ENCODE measurements at regions not wholly inside any gene's neighbourhood (a gene's known extent, or its start where the extent isn't known, plus 50 kb on each side); places are given as distances from the start of the nearest gene placed in this dataset.

GRCh38 chr9:108281696-108282095, 574.1 kb downstream of the ACTL7B start:
- Mint-ChIP-seq H3K27me3 (no peaks in the 10 kb centered on the region), H3K4me3 (no peak overlapping the region), H3K9me3 (peaks cover 4% of the 10 kb centered on the region), H3K4me1 (ENCODE audit: low read depth) (no peaks in the 10 kb centered on the region), H3K36me3 (ENCODE audit: low read depth) (no peaks in the 10 kb centered on the region), H3K27ac (no peak overlapping the region)

- Mint-ChIP-seq H3K4me1 (ENCODE audit: low read depth) (no peaks in the 10 kb centered on the region), H3K36me3 (ENCODE audit: low read depth) (no peaks in the 10 kb centered on the region), H3K27me3 (no peaks in the 10 kb centered on the region), H3K9me3 (peaks cover 5% of the 10 kb centered on the region), H3K27ac (no peak overlapping the region), H3K4me3 (no peak overlapping the region)
Measured at GRCh38 chr9:108278341-108278740, 577.4 kb downstream of the ACTL7B start.

DNA sequence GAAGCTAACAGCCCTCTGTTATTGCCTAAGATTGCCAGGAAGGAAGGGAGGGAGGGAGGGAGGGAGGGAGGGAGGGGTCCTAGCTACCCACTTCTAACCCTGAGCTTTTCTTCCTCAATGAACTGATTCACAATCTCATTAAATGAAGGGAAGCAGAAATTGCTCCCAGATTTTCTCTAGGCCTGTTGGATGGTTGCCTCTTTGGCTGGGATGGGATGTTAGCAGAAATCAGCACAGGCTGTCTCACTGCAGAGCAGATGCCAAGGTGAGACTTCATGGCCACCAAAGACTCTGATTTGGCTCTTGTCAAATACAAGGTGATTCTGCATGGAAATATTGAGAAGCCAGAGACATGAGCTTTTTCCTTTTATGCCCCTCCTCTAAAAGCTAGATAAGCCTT, 578.6 kb downstream of the ACTL7B start:
- H3K27me3 Mint-ChIP-seq: no peaks in the 10 kb centered on the region
- H3K36me3 Mint-ChIP-seq (ENCODE audit: low read depth): no peaks in the 10 kb centered on the region
- H3K9me3 Mint-ChIP-seq: peaks cover 4% of the 10 kb centered on the region
- no peak overlapping the region for H3K27ac Mint-ChIP-seq
- H3K4me1 Mint-ChIP-seq (ENCODE audit: low read depth): no peaks in the 10 kb centered on the region
- H3K4me3 Mint-ChIP-seq: no peak overlapping the region

- no peaks in the 10 kb centered on the region for H3K27me3 Mint-ChIP-seq
- no peak overlapping the region for H3K27ac Mint-ChIP-seq
- no peaks in the 10 kb centered on the region for H3K4me1 Mint-ChIP-seq (ENCODE audit: low read depth)
- peaks cover 4% of the 10 kb centered on the region for H3K9me3 Mint-ChIP-seq
- no peak overlapping the region for H3K4me3 Mint-ChIP-seq
- no peaks in the 10 kb centered on the region for H3K36me3 Mint-ChIP-seq (ENCODE audit: low read depth)
Measured at GRCh38 chr9:108275906-108276305, 579.9 kb downstream of the ACTL7B start.

DNA sequence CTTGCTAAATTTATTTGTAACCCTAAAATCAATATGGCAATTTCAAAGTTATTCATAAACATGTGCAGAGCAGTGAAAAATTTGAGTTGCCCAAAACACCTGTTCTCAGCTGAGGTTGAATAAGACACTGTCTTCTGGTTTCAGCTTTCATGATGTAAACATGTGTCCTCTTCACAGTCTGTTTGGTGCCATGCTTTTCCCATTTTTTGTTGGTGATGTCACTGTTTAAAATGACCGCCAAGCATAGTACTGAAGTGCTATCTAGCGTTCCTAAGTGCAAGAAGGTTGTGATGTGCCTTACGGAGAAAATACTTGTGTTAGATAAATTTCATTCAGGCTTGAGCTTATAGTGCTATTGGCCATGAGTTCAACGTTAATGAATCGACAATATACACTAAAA, 580.8 kb downstream of the ACTL7B start:
- H3K27ac Mint-ChIP-seq: no peak overlapping the region
- H3K36me3 Mint-ChIP-seq (ENCODE audit: low read depth): no peaks in the 10 kb centered on the region
- H3K4me3 Mint-ChIP-seq: no peak overlapping the region
- no peaks in the 10 kb centered on the region for H3K4me1 Mint-ChIP-seq (ENCODE audit: low read depth)
- H3K9me3 Mint-ChIP-seq: peaks cover 4% of the 10 kb centered on the region
- no peaks in the 10 kb centered on the region for H3K27me3 Mint-ChIP-seq

- H3K36me3 Mint-ChIP-seq (ENCODE audit: low read depth): no peaks in the 10 kb centered on the region
- no peaks in the 10 kb centered on the region for H3K4me1 Mint-ChIP-seq (ENCODE audit: low read depth)
- peaks cover 4% of the 10 kb centered on the region for H3K9me3 Mint-ChIP-seq
- H3K27ac Mint-ChIP-seq: no peak overlapping the region
- H3K4me3 Mint-ChIP-seq: no peak overlapping the region
- no peaks in the 10 kb centered on the region for H3K27me3 Mint-ChIP-seq
Measured at GRCh38 chr9:108273988-108274387, 581.8 kb downstream of the ACTL7B start.

- H3K27ac Mint-ChIP-seq: no peak overlapping the region
- no peaks in the 10 kb centered on the region for H3K36me3 Mint-ChIP-seq (ENCODE audit: low read depth)
- peaks cover 12% of the 10 kb centered on the region for H3K9me3 Mint-ChIP-seq
- H3K4me3 Mint-ChIP-seq: no peak overlapping the region
- no peaks in the 10 kb centered on the region for H3K4me1 Mint-ChIP-seq (ENCODE audit: low read depth)
- no peaks in the 10 kb centered on the region for H3K27me3 Mint-ChIP-seq
Measured at GRCh38 chr9:108272349-108272899, 583.4 kb downstream of the ACTL7B start.

DNA sequence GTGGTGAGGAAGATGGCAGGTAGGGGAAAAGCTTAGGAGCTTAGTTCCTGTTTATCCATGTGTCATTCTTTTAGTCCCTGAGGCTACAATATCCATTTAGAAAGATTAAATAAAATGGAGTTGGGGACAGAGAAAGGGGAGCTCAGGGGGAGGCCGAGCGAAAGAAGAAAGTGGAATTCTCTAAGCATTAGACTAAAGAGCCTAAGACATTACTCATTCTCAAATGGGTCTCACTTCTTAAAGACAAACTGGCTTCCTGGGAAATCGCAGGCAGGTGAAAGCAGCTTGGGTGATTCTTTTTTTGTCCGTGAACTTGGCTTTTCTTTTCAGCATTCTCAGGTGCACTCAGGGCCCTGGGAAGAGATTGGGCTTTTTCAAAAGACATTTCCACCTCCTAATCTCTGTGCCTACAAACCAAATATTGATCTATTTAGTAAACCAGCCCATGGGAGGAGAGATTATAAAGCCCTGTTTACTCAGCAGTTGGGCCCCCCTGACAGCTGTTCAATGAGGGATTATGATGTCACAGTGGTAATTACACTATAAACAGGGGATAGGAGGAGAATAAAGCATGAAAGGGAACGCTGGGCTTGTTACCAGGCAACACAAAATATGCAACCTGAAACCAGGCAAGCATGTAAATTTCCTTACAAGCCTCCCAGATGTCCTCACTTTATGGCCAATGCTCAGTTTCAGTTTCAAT, 584.0 kb downstream of the ACTL7B start:
- H3K9me3 Mint-ChIP-seq: peaks cover 12% of the 10 kb centered on the region
- no peak overlapping the region for H3K4me3 Mint-ChIP-seq
- H3K27me3 Mint-ChIP-seq: no peaks in the 10 kb centered on the region
- H3K4me1 Mint-ChIP-seq (ENCODE audit: low read depth): no peaks in the 10 kb centered on the region
- no peaks in the 10 kb centered on the region for H3K36me3 Mint-ChIP-seq (ENCODE audit: low read depth)
- no peak overlapping the region for H3K27ac Mint-ChIP-seq

- Mint-ChIP-seq H3K9me3 (peaks cover 12% of the 10 kb centered on the region), H3K27ac (no peak overlapping the region), H3K4me3 (no peak overlapping the region), H3K27me3 (no peaks in the 10 kb centered on the region), H3K4me1 (ENCODE audit: low read depth) (no peaks in the 10 kb centered on the region), H3K36me3 (ENCODE audit: low read depth) (no peaks in the 10 kb centered on the region)
Measured at GRCh38 chr9:108271236-108271635, 584.5 kb downstream of the ACTL7B start.

- Mint-ChIP-seq H3K4me3 (no peak overlapping the region), H3K27me3 (no peaks in the 10 kb centered on the region), H3K27ac (no peak overlapping the region), H3K36me3 (ENCODE audit: low read depth) (no peaks in the 10 kb centered on the region), H3K4me1 (ENCODE audit: low read depth) (no peaks in the 10 kb centered on the region), H3K9me3 (peaks cover 12% of the 10 kb centered on the region)
Measured at GRCh38 chr9:108270561-108270960, 585.2 kb downstream of the ACTL7B start.

GRCh38 chr9:108270051-108270450, 585.7 kb downstream of the ACTL7B start:
- Mint-ChIP-seq H3K27me3 (no peaks in the 10 kb centered on the region), H3K4me3 (no peak overlapping the region), H3K27ac (no peak overlapping the region), H3K36me3 (ENCODE audit: low read depth) (no peaks in the 10 kb centered on the region), H3K9me3 (peaks cover 12% of the 10 kb centered on the region), H3K4me1 (ENCODE audit: low read depth) (no peaks in the 10 kb centered on the region)

DNA sequence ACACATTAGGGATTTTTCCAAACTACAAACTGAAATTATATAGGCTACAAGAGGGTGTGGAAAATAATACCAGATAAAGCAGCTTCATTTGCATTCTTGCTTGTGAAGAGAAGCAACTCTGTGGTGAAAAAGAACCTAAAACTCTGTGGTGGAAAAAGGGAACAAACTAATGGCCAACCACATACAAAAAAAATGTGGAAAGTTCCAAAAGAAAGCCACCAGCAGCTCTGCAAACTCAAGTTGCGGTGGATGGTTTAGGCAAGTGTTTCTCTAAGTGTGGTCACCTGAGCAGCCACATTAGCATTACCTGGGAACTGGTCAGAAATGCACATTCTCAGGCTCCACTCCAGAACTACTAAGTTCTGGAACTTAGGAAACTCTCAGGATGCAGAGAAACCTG, 586.4 kb downstream of the ACTL7B start:
- Mint-ChIP-seq H3K27me3 (no peaks in the 10 kb centered on the region), H3K9me3 (peaks cover 8% of the 10 kb centered on the region), H3K4me3 (no peak overlapping the region), H3K36me3 (ENCODE audit: low read depth) (no peaks in the 10 kb centered on the region), H3K4me1 (ENCODE audit: low read depth) (no peaks in the 10 kb centered on the region), H3K27ac (no peak overlapping the region)

DNA sequence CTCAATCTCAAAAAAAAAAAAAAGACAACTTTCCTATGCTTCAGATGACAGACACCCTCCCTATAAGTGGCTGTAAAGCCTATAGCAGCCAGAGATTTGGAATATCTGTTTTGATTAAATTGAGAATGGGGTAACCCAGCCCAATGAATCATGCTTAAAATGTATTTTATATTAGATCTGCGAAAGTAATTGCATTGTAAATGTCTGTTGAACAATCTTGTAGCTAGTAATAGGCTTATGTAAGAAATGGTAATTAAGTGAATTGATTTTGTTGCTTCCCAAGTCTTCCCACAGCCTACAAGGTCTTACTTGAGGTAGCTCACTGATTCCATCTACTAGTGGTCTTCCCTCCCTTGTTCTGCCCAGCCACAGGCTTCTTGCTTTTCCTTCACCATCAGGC, 590.7 kb downstream of the ACTL7B start:
- H3K36me3 Mint-ChIP-seq (ENCODE audit: low read depth): no peaks in the 10 kb centered on the region
- no peak overlapping the region for H3K27ac Mint-ChIP-seq
- no peaks in the 10 kb centered on the region for H3K27me3 Mint-ChIP-seq
- H3K9me3 Mint-ChIP-seq: peaks cover 12% of the 10 kb centered on the region
- no peaks in the 10 kb centered on the region for H3K4me1 Mint-ChIP-seq (ENCODE audit: low read depth)
- no peak overlapping the region for H3K4me3 Mint-ChIP-seq

DNA sequence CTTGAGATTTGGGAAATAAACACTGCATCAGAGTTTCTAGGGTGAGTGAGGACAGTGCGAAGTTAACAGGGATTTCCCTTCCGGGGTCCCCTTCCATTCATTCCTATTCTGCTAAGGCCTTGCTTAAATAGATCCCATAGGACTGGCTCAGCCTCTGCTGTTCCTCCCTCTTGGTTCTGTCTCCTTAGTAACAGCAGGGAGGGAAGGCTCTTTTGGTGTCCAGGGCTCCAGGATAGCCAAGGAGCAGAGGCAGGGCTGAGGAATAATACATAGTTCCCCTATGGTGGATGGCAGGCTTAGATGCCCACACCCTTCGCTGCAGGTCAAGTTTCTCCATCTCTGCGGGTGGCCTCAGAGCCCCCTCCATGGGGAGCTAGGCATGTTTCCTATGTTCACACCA, 591.7 kb downstream of the ACTL7B start:
- peaks cover 12% of the 10 kb centered on the region for H3K9me3 Mint-ChIP-seq
- no peak overlapping the region for H3K27ac Mint-ChIP-seq
- H3K27me3 Mint-ChIP-seq: no peaks in the 10 kb centered on the region
- no peaks in the 10 kb centered on the region for H3K36me3 Mint-ChIP-seq (ENCODE audit: low read depth)
- no peak overlapping the region for H3K4me3 Mint-ChIP-seq
- no peaks in the 10 kb centered on the region for H3K4me1 Mint-ChIP-seq (ENCODE audit: low read depth)

- Mint-ChIP-seq H3K9me3 (peaks cover 4% of the 10 kb centered on the region), H3K27me3 (no peaks in the 10 kb centered on the region), H3K36me3 (ENCODE audit: low read depth) (no peaks in the 10 kb centered on the region), H3K4me1 (ENCODE audit: low read depth) (no peaks in the 10 kb centered on the region), H3K4me3 (no peak overlapping the region), H3K27ac (no peak overlapping the region)
Measured at GRCh38 chr9:108262836-108263235, 593.0 kb downstream of the ACTL7B start.

Measured in stimulated activated naive CD8-positive, alpha-beta T cell treated with anti-CD3 and anti-CD28 coated beads, Interleukin-15, Interleukin-2, amounts not matched to agents 100 ng/mL and 50 ng/mL, for 24 hours (primary cell).